HG02763 (cell line): ENCODE measurements at regions not wholly inside any gene's neighbourhood (a gene's known extent, or its start where the extent isn't known, plus 50 kb on each side); places are given as distances from the start of the nearest gene placed in this dataset.
"Not testable (repeated sequence)": the region's sequence is repeated elsewhere in the genome, so short reads cannot be mapped to it uniquely, and the experiment has no call there.

Experiments used
- ATAC-seq: cut with Tn5 transposase; IDR thresholded peaks from one replicate; pipeline ENCODE4 v1.9.1; 2021; ENCODE audit warnings: mild to moderate bottlenecking, moderate library complexity; ENCODE audit not compliant: unreplicated experiment

DNA sequence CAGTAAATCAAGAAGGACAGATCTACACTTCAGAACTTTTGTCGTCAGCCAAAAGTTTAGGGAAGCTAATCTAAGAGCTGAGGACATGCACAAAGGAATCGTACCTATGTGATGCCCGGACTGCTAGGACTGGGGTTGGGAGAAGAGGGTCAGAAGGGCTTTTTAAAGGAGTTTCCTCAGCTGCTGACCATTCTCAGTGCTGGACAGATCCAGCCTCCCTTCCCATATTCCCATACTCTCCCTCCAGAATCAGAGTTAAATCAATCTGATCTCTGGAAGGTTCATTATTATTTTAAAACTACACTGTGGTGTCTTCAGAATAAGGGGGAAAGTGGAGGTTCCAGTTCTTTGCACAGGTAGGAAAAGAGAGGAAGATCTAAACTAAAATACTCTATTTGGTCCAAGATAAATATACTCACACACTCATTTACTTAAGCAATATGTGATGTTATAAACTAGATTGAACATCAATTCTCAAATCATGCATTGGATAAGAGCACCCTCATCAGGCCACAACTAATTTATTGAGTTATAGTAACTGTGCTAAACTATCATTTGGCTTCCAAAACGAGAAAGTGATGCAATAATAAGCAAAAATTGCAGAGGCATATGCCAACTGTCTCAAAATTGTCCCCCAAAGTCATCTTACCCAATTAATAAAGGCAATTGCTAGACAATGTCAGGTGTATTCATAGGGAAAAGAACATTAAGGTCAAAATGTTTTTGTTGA, 124.7 kb downstream of the HNRNPD start:
- no peak for ATAC-seq

- no peak for ATAC-seq
Observed at GRCh38 chr4:82247629-82248028, 126.2 kb downstream of the HNRNPD start.

DNA sequence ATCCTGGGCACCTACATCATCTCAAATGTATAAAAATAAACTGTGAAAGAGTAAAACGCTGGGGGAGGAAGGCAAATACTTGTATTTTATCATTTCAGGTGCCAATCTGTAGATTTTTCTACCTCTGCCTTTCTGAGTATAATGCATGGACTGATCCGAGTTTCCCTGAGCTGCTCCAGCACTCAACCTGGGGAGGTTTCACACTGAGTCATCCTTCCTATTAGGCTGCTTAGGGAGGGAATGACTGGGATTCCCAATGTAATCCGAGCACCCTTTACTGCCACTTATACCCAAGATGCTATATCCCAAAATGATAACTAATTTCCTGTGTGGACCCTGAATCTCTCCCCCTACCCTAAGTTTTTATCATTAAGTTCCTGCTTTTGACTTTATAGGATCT, 126.6 kb downstream of the HNRNPD start:
- no peak for ATAC-seq

DNA sequence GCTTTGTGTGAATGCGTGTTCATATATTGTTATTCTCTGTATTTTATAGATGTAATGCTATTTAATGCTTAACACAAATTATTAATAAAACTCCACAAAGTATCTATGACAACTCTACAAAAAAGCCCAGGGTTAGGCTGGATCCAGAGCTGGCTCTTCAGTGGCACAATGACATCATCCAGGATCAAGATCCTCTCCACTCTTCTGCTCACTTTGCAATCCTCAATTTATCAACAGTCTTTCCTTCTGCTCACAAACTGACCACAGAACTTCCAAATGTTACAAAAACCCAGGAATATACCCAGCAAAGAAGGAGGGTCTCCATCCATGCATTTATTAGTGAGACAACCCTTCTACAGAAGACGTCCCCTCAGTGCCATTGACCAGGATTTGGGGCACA, 132.3 kb downstream of the HNRNPD start:
- no peak for ATAC-seq

GRCh38 chr4:82240410-82240809, 133.4 kb downstream of the HNRNPD start:
- ATAC-seq: no peak

GRCh38 chr4:82237142-82237541, 136.6 kb downstream of the HNRNPD start:
- not testable (repeated sequence) for ATAC-seq

GRCh38 chr4:82235346-82235745, 138.4 kb downstream of the HNRNPD start:
- no peak for ATAC-seq

- no peak for ATAC-seq
Observed at GRCh38 chr4:82232891-82233290, 140.9 kb downstream of the HNRNPD start.

DNA sequence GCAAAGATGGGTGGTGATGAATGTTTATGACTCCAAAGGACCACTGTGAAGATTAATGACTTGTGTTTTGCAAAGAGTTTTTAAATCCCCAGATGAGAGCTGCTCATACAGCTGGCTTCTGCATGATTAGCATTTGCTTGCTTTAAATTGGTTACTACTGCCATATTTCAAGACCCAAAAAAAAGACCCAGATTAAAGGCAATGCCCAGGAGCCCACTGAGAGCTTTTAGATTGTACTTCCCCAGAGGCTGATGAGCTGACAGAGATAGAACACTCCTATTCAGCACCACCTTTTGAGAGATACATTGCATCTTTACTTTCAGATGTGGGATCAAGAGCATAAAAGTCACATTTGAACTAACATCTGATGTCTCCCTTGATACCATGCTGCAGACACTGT, 142.0 kb downstream of the HNRNPD start:
- ATAC-seq: no peak

- ATAC-seq: no peak
Observed at GRCh38 chr4:82230306-82230705, 143.5 kb downstream of the HNRNPD start.

- no peak for ATAC-seq
Observed at GRCh38 chr4:82225030-82225429, 148.8 kb downstream of the HNRNPD start.

- ATAC-seq: peak; percentile 45
Observed at GRCh38 chr4:82223715-82224114, 150.1 kb downstream of the HNRNPD start.

DNA sequence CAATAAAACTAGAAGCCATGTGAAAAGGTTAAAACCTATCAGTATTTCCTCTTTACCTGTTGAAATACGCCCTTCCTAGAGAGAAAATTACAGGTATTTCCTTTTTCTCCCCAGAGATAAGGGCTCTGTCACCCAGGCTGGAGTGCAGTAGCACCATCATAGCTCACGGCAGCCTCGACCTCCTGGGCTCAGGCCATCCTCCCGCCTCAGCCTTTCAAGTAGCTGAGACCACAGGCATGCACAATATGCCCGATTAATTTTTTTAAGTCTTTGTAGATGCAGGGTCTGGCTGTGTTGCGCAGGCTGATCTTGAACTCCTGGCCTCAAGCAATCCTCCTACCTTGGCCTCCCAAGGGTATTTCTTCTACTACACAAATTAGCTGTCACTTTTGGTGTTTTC, 154.4 kb downstream of the HNRNPD start:
- ATAC-seq: no peak

GRCh38 chr4:82217986-82218715, 155.6 kb downstream of the HNRNPD start:
- no peak for ATAC-seq

DNA sequence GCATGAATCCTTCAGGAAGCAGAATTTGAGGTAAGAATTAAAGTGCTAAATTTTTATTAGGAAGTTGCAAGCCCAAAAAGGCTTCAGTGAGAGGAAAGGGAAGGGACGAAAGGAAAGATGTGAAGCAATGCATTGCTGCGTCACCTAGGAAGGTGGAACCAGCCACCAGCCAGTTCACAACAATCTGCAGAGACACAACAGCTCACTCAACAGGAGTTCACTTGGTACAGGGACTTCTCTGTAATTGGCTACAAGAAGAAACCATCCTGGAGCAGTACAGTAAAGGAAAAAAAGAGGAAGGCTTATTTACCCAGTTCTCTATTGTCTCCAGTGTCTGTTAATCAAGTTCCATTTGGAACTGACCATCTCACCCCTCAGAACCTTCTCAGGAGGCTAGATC, 157.6 kb downstream of the HNRNPD start:
- no peak for ATAC-seq

GRCh38 chr4:82215800-82216199, 158.0 kb downstream of the HNRNPD start:
- ATAC-seq: no peak

GRCh38 chr4:82215039-82215438, 158.8 kb downstream of the HNRNPD start:
- no peak for ATAC-seq

GRCh38 chr4:82213485-82214417, 160.0 kb downstream of the HNRNPD start:
- ATAC-seq: no peak

DNA sequence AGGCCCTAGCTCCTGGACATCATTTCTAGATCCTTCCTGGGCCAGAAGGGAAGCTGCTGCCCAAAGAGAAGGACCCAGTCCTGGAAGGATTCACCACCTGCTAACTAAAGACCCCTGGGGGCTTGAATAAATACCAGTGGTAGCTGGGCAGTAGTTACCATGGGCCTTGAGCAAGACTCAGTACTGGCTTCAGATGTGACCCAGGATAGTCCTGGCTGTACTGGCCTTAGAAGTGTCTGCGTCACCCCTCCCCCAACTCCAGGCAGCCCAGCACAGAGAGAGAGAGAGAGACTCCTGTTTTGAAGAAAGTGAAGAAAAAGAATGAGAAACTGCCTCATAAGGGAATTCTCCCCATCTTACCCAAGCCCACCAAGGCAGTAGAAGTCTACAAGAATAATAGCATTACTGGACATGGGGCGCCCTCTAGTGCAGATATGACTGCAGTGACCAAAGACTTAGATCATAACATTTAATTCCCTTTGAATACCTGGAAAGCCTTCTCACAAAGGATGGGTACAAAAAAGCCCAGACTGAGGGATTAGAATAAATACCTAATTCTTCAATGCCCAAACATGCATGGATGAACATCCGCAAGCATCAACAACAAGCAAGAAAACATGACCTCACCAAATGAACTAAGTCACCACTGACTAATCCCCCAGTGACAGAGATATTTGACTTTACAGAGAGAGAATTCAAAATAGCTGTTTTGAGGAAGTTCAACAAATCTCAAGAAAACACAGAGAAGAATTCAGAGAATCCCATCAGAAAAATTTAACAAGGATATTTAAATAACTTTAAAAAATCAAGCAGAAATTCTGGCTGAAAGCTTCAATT, 171.8 kb downstream of the HNRNPD start:
- no peak for ATAC-seq

DNA sequence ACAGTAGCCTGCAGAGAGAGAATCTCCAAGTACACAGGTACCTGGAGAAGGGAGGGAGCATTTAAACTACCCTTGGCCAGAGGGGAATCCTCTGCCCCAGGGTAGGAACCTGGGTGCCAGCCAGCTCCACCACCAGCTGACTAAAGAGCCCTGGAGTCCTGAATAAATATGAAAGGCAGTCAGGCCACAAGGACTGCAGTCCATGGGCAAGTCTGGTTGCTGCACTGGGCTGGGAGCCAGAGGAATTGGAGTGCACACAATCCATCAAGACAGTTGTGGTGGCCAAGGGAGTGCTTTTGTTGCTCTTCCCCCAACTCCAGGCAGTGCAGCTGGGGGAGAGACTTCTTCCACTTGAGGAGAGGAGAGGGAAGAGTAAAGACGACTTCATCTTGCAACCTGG, 172.5 kb downstream of the HNRNPD start:
- ATAC-seq: no peak

- no peak for ATAC-seq
Observed at GRCh38 chr4:82200046-82200445, 173.7 kb downstream of the HNRNPD start.
